Esophagus muscularis mucosa (tissue), 4 donors: ENCODE measurements at regions not wholly inside any gene's neighbourhood (a gene's known extent, or its start where the extent isn't known, plus 50 kb on each side); places are given as distances from the start of the nearest gene placed in this dataset.

Experiments
- DNase-seq: peaks from one replicate; pipeline ENCODE4 v3.0.0-alpha.2; 2017; ENCODE audit errors: extremely low spot score
- H3K27ac ChIP-seq, 4 donors: fragments of 200-600 bp; sonication (generic); replicated peaks in 1 of 4; 1 replicate in 3 of 4; 2 replicates in 1 of 4; pipeline ENCODE4 v1.5.1; 2016 to 2019; ENCODE audit warnings: mild to moderate bottlenecking in 1 of 4
- H3K27me3 ChIP-seq, 4 donors: fragments of 200-600 bp; sonication (generic); one replicate each; pipeline versions ENCODE4 v1.5.1 to v1.6.0; 2016 to 2019
- H3K36me3 ChIP-seq, 4 donors: fragments of 200-600 bp; sonication (generic); one replicate each; pipeline ENCODE4 v1.5.1; 2016 to 2019
- H3K4me1 ChIP-seq, 4 donors: fragments of 200-600 bp; sonication (generic); one replicate each; pipeline ENCODE4 v1.5.1; 2016 to 2019
- H3K4me3 ChIP-seq, 4 donors: fragments of 200-600 bp; sonication (generic); 1 replicate in 2 of 4; 2 replicates in 2 of 4; pipeline ENCODE4 v1.5.1; 2016 to 2019; ENCODE audit warnings: mild to moderate bottlenecking in 4 of 4, moderate library complexity in 1 of 4
- H3K9me3 ChIP-seq, 4 donors: fragments of 200-600 bp; sonication (generic); 1 replicate in 3 of 4; 2 replicates in 1 of 4; pipeline ENCODE4 v1.5.1; 2016 to 2019
- CTCF ChIP-seq, 3 experiments: fragments of 200-600 bp in 2 of 3; fragments of 450-650 bp in 1 of 3; sonication (generic) in 2 of 3; IDR thresholded peaks; one replicate each; pipeline ENCODE4 v1.5.1; 2017 to 2019; ENCODE audit warnings: antibody characterized with exemption in 3 of 3, mild to moderate bottlenecking in 2 of 3, moderate library complexity in 1 of 3
- EP300 ChIP-seq: sonication (generic); formaldehyde crosslinking; IDR thresholded peaks from one replicate; pipeline ENCODE4 v1.6.1; 2017; ENCODE audit warnings: antibody characterized with exemption
- POLR2A ChIP-seq: fragments of 450-650 bp; IDR thresholded peaks from one replicate; pipeline ENCODE4 v1.6.1; 2017; ENCODE audit warnings: antibody characterized with exemption, moderate library complexity, mild to moderate bottlenecking, low read depth
- POLR2AphosphoS5 ChIP-seq, 2 donors: sonication (generic); formaldehyde crosslinking; IDR thresholded peaks; one replicate each; pipeline ENCODE4 v1.6.1; 2017; ENCODE audit warnings: antibody characterized with exemption in 2 of 2
- WGBS: methylation state at CpG from one replicate; pipeline ENCODE4 v1.1.5; 2018; 5-methylcytosine and 5-hydroxymethylcytosine counted together
- intact Hi-C: fragments of 100-400 bp; cut with DNase I; formaldehyde crosslinking; loops from one replicate; pipeline ENCODE4 v1.15.1; 2023

GRCh38 chr10:78177491-78178185, 144.0 kb downstream of the RPS24 start:
- Histone ChIP-seq H3K27ac (no peak overlapping the region), H3K9me3 (no peaks in the 10 kb centered on the region), H3K27me3 (no peaks in the 10 kb centered on the region), H3K36me3 (no peaks in the 10 kb centered on the region), H3K4me1 (peaks cover 0 to 8% (median 5%) of the 10 kb centered on the region in 4 donors), H3K4me3 (no peak overlapping the region)
- TF ChIP-seq POLR2AphosphoS5 (IDR thresholded peaks at IDR 0.05) (no peak), POLR2A (no peak), CTCF (IDR thresholded peaks at IDR 0.05) (no peak), EP300 (no peak)
- DNase-seq, result no peak
- intact Hi-C loops, result no loop called here
- WGBS, result 75% methylated on average over 18 of the region's 20 CpGs

GRCh38 chr10:78178397-78178796, 144.7 kb downstream of the RPS24 start:
- Histone ChIP-seq H3K27ac (no peak overlapping the region), H3K27me3 (no peaks in the 10 kb centered on the region), H3K4me1 (peaks cover 0 to 8% (median 5%) of the 10 kb centered on the region in 4 donors), H3K4me3 (no peak overlapping the region), H3K9me3 (no peaks in the 10 kb centered on the region), H3K36me3 (no peaks in the 10 kb centered on the region)
- TF ChIP-seq POLR2AphosphoS5 (IDR thresholded peaks at IDR 0.05) (no peak), EP300 (no peak), POLR2A (no peak), CTCF (IDR thresholded peaks at IDR 0.05) (no peak)
- intact Hi-C loops, result no loop called here
- WGBS, result 88% methylated on average over 7 of the region's 8 CpGs
- no peak for DNase-seq

GRCh38 chr10:78178940-78179339, 145.3 kb downstream of the RPS24 start:
- no peak overlapping the region for H3K27ac ChIP-seq
- H3K27me3 ChIP-seq, result no peaks in the 10 kb centered on the region
- no peak for DNase-seq
- 48% methylated on average over 7 of the region's 7 CpGs for WGBS
- no peaks in the 10 kb centered on the region for H3K9me3 ChIP-seq
- H3K4me3 ChIP-seq, result no peak overlapping the region
- TF ChIP-seq POLR2AphosphoS5 (IDR thresholded peaks at IDR 0.05) (no peak), POLR2A (no peak), CTCF (IDR thresholded peaks at IDR 0.05) (no peak), EP300 (no peak)
- no peaks in the 10 kb centered on the region for H3K36me3 ChIP-seq
- intact Hi-C loops, result no loop called here
- H3K4me1 ChIP-seq, result peaks cover 1 to 8% (median 5%) of the 10 kb centered on the region in 4 donors

GRCh38 chr10:78179886-78180705, 146.4 kb downstream of the RPS24 start:
- H3K27me3 ChIP-seq, result no peaks in the 10 kb centered on the region
- no peaks in the 10 kb centered on the region for H3K36me3 ChIP-seq
- peaks cover 3 to 16% (median 13%) of the 10 kb centered on the region in 4 donors for H3K4me1 ChIP-seq
- H3K9me3 ChIP-seq, result no peaks in the 10 kb centered on the region
- no peak for DNase-seq
- no peak overlapping the region for H3K27ac ChIP-seq
- 86% methylated on average over 19 of the region's 22 CpGs for WGBS
- intact Hi-C loops, result no loop called here
- no peak for TF ChIP-seq POLR2AphosphoS5 (IDR thresholded peaks at IDR 0.05)
- TF ChIP-seq POLR2A, result no peak
- TF ChIP-seq EP300, result no peak
- no peak for TF ChIP-seq CTCF (IDR thresholded peaks at IDR 0.05)
- H3K4me3 ChIP-seq, result no peak overlapping the region
